NCI-H2196 treated with DMSO at 0.1 percent for 48 hours (cell line): ENCODE measurements at regions not wholly inside any gene's neighbourhood (a gene's known extent, or its start where the extent isn't known, plus 50 kb on each side); places are given as distances from the start of the nearest gene placed in this dataset.
"Not testable (repeated sequence)": the region's sequence is repeated elsewhere in the genome, so short reads cannot be mapped to it uniquely, and the experiment has no call there.

Experiments used
- DNase-seq: peaks from one replicate; lab custom pipeline; 2025; ENCODE audit not compliant: unreplicated experiment; lab: John Stamatoyannopoulos, UW

DNA sequence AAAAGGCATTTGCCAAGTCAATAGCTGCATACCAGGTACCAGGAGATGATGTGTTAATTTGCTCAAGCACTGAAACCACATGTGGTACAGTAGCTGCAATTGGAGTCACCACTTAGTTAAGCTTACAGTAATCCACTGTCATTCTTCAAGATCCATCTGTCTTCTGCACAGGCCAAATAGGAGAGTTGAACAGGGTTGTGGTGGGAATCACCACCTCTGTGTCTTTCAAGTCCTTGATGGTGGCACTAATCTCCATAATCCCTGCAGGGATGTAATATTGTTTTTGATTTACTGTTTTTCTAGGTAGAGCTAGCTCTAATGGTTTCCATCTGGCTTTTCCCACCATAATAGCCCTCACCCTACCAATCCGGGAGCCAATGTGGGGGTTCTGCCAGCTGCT lies 91.9 kb downstream of the FCRL5 start:
- DNase-seq: no peak

DNA sequence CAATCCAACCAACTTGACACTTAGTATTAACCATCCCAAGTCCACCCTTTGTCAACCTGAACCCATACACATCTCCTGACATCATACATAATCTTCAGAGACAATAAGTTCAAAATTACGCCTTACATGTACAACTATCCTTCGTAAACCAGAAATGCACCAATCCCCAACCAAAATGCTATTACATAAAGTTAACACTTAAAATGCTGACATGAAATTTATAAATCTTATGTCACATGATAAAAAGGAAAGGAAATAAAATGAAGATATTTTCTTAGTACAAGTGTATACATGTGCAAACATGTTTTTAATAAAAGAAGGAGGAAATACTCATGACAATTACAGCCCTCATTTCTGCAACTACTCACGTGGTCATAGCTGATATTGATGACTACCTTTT lies 95.0 kb downstream of the FCRL5 start:
- DNase-seq: no peak

DNA sequence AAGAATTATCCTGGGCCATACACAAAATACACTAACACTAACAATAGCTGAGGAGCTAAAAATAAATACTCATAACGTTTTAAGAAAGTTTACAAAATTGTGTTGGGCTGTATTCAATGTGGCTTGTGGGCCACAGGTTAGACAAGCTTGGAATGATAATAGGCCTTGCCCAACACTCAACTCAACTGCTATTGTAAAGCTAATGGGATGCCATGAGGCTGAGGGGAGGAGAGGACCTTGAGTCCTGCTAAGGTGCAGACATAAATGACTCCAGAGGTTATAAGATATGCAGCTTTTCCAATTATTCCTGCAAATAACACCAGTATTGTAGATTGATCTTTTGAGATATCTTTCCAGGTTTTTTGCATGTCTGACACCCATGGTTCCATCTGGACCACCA lies 97.0 kb downstream of the FCRL5 start:
- DNase-seq: no peak

DNA sequence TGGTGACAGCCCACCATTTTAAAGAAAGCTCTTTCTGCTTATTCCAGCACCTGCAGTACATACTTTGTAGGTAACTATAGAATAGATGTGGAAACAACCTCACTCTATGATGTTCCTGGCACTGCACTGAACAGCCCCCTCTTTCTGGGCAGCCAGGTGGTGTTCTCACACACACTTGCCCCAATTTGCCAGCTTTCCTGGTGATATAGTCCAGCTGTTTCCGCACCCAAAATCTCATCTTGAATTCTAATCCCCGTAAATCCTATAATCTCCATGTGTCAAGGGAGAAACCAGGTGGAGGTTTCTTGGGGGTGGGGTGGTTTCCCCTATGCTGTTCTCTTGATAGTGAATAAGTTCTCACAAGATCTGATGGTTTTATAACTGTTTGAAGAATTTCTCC lies 102.2 kb downstream of the FCRL5 start:
- DNase-seq: no peak

DNA sequence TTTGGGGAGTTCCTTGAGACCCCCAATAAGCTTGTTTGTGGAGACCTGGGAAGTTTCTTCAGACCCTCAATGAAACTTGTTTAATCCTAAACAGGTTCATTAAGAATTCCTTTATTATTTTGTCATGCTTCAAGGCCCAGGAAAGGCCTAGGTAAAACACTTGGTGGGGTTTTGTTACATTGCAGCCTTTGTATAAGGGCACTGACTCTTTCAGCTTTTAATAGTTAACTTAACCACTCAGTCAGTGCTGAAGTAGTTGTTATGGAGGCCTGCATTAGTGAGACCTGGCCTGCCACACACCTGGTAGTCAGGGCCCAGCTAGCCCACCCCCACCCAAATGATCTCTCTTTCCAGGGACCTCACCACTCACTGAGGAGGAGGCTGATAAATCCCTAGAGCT lies 103.7 kb downstream of the FCRL5 start:
- DNase-seq: no peak

DNA sequence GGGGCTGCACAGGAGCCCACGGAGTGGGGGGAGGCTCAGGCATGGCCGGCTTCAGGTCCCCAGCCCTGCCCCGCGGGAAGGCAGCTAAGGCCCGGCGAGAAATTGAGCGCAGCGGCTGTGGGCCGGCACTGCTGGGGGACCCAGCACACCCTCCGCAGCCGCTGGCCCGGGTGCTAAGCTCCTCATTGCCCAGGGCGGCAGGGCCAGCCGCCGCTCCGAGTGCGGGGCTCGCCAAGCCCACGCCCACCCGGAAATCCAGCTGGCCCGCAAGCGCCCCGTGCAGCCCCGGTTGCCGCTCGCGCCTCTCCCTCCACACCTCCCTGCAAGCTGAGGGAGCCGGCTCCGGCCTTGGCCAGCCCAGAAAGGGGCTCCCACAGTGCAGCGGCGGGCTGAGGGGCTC lies 106.0 kb downstream of the FCRL5 start:
- DNase-seq: not testable (repeated sequence)

DNA sequence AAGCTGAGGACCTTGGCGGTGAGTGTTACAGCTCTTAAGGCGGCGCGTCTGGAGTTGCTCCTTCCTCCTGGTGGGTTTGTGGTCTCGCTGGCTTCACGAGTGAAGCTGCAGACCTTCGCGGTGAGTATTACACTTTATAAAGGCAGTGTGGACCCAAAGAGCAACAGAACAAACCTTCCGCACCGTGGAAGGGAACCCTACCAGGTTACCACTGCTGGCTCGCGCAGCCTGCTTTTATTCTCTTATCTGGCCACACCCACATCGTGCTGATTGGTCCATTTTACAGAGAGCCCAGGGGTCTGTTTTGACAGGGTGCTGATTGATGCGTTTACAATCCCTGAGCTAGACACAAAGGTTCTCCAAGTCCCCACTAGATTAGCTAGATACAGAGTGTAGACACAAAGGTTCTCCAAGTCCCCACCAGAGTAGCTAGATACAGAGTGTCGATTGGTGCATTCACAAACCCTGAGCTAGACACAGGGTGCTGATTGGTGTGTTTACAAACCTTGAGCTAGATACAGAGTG lies 106.6 kb downstream of the FCRL5 start:
- DNase-seq: not testable (repeated sequence)

DNA sequence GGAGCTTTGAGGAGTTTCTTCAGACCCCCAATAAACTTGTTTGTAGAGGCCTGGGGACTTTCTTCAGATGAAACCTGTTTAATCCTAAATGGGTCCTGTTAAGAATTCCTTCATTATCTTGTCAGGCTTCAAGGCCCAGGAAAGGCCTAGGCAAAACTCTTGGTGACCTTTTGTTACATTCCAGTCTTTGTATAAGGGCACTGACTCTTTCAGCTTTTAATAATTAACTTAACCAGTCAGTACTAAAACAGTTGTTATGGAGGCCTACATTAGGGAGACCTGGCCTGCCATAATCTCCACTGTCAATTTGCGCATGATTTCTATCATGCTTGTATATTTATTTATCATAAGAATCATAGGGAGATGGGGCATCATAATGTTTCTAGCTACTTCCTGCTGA lies 110.2 kb downstream of the FCRL5 start:
- DNase-seq: no peak

DNA sequence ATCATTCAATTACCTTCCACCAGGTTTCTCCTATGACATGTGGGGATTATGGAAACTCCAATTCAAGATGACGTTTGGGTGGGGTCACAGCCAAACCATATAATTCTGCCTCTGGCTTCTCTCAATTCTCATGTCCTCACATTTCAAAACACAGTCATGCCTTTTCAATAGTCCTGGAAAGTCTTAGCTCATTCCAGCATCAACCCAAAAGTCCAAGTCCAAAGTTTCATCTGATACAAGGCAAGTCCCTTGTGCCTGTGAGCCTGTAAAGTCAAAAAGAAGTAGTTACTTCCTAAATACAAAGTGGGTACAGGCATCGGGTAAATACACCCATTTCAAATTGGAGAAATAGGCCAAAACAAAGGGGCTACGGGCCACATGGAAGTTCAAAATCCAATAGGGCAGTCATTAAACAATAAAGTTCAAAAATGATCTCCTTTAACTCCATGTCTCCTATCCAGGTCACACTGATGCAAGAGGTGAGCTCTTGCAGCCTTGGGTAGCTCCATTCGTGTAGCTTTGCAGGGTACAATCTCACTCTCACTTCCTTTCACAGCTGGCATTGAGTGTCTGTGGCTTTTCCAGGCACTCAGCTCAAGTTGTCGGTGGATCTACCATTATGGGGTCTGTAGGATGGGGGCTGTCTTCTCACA lies 112.9 kb downstream of the FCRL5 start:
- no peak for DNase-seq

DNA sequence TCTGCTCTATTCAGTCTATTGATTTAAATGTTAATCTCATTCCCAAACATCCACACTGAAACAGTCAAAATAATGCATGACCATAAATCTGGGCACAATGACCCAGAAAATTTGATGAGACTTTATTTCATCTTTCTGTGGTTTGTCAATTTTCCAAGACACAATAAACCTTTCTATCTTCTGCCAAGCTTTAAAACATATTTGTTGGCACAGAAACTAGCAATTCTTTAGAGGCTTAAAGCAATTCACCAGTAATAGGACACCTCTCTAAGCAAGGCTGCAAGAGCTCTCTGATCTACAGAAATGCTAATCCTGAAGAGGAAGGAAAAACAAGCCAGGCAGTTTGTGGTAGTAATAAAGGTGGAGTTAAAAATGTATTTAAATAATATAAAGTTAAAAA lies 113.7 kb downstream of the FCRL5 start:
- DNase-seq: no peak

DNA sequence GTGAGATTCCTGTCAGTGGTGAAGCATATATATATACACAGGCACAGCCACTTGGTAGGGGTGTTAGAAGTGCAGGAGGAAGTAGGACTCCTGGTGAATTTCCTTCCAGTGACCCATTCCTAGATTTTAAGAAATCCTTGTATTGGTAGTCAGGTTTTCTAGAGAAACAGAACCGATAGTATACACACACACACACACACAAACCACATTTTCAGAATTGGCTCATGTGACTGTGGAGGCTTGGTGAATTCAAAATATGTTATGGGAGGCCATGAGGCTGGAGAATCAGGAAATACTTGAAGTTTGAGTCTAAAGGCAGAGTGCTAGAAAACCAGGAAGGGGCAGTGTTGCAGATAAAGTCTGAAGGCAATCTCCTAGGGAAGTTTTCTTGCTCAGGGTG lies 114.2 kb downstream of the FCRL5 start:
- DNase-seq: no peak

DNA sequence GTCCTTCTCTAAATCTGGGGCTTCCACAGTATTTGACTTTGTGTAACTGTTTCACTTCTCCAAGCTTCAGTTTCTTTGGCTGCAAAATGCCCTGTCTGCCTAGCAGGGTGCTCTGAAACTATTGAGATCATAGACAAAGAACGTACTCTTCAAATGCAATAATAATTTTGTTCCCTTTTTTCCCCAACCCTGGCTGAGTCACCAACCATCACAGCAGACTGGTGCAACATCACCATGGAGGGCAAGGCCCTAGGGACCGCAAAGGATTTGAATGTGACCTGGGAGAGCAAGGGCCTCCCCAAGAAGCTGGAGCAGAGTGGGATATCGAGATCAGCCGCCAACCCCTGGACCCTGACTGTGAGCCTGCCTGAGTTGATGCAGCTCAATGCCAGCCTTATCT lies 115.0 kb downstream of the FCRL5 start:
- no peak for DNase-seq

DNA sequence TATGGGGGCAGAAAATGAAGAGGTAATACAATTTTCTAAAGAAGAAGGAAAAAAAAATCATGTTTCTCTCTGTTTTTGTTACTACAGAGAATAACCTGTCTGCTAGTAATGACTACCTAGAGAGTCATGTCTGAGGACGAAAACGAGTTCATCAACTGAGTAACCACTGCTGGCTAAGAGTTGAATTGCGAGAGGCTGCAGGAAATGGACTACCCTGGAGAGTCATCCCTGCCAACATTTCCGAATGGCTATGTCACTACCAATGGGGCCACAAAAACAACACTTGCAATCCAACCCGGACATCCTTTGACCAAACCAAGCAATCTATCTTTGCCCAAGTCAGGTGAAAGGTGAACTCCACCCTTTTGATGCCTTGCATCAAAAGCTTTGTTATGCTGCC lies 120.6 kb downstream of the FCRL5 start:
- DNase-seq: no peak

DNA sequence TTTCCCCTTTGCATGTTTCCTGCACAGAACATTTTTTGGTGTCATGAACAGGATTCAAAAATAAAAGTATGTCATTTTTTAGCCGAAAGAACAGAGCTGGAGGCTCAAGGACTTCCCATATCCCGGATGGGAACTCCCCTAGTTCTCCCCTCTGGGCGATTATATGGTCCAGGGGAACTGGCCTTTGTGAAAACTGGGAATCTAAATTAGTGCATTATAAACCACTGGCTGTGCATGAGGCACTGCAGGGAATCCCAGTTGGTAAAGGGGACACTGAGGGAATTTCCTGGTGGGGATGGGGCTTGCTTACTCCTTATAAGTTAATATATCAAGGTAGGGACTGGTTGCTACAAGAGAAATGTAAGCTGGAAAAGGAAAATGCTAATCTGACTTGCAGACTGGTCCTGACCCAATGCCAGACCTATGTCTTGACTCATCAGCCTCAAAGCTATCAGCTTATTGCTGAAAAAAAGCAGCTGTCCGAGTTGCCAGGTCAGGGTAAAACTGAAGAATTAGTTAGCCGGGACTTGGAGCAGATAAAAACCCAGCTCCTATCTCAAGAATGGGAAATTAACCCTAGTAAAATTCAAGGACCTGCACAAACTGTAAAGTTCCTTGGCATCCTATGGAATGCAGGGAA lies 122.6 kb downstream of the FCRL5 start:
- no peak for DNase-seq

DNA sequence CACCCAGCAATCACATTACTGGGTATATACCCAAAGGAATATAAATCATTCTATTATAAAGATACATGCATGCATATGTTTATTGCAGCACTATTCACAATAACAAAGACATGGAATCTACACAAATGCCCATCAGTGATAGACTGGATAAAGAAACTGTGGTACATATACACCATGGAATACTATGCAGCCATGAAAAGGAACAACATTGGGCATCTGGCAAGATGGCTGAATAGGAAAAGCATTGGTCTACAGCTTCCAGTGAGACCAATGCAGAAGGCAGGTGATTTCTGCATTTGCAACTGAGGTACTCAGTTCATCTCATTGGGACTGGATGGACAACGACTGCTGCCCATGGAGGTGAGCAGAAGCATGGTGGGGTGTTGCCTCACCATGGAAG lies 128.6 kb downstream of the FCRL5 start:
- not testable (repeated sequence) for DNase-seq

DNA sequence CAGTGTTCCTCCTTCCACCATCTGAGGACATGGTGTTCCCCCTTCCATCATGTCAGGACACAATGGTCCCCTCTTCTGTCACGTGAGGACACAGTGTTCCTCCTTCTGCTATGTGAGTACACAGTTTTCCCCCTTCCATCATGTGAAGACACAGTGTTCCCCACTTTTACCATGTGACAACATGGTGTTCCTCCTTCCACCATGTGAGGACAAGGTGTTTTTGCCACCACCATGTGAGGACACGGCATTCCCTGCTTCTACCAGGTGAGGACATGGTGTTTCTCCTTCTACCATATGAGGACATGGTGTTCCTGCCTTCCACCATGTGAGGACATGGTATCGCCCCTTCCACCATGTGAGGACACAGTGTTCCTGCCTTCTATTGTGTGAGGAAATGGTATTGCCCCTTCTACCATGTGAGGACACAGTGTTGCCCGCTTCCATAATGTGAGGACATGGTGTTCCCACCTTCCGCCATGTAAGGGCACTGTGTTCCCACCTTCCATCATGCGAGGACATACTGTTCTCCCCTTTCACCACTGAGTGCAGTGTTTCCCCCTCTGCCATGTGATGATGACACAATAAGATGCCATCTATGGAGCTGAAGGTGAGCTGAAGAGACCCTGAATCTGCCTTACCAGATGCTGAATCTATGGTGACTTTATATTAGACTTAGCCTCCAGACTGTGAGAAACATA lies 132.3 kb downstream of the FCRL5 start:
- no peak for DNase-seq

DNA sequence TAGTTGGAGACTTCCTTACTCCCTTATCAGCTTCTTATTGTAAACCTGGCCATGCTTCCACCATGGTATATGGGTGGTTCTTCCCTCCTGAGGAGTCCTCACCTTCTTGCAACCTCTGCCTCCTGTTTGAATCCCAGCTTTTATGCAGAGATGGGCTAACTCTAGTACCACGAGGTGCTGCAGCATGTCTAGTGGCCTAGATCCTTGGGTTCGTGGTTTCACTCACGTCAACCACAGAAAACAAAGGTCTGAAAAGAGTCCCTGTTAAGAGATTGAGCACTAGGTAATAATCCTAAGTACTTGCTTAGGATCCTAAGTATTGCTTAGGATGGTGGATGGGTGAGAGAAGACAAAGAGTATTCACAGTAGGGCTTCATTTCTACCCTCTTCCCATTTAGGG lies 133.7 kb downstream of the FCRL5 start:
- no peak for DNase-seq

DNA sequence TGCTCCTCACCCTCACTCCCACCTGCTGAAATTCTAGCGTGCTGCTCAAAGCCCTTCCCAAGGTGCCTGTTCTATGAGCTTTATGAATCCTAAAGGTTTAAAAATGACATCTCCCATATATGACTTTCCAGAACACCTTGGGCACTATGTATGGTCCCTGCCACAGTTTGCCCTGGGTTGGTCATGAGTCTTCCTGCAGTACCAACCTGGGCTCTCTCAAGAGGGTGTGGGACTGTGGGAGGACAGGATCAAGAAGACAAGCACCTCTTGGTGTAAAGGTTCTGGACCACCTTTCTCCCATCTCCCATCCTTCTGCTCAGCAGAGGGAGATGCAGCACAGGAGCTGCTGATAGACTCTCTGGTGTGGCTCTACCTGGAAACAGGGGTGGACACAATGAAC lies 134.1 kb downstream of the FCRL5 start:
- DNase-seq: no peak

DNA sequence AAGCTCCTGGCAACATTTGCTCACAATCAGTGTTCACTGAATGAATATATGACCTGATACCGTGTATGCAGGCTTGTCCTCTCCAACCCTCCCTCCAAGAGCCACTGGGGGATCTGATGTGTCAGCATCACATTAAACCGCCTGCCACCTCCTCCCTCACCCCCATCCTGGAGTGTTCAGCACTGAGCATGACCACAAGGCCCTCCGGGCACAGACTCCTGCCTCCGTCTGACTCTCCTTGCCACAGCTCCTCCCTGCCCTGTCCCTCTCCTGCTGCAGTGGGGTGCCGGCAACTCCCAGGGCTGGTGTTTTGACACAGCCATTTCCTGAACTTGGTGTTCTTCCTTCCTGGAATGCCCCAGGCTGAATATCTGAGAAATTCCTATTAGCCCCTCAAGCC lies 136.7 kb downstream of the FCRL5 start:
- no peak for DNase-seq

DNA sequence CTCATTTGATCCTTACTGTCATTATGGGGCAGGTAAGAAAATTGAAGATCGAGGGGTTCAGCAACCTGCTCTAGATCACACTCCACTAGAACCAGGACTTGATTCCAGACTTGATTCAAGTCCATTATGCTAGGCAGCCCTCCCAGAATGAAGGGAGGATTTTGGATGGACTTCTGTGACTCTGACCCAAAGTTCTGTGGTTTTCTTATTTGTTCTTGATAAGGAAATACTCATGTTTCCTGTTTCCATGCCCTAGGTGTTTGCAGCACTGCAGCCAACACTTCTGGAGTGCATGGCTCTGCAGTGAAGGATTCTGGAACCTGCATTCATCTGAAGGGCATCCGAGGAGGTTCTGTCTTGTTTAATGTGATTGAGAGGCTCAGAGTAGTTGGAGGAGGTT lies 140.0 kb downstream of the FCRL5 start:
- no peak for DNase-seq

DNA sequence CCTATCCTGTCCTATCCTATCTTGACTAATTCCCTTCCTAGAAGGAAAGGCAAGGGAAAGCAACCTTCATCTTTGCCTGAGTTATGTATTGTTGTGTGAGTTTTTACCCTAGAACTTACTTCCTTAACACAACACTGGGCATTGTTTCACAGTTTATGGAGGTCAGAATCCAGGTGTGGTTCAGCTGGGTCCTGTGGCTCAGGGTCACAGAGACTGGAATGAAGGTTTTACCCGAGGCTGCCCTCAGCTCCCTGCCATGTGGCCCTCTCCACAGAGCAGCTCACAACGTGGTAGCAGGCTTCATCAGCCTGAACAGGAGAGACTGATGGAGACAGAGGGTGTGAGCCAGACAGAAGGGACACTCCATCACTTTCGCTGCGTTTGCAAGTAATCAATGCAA lies 140.5 kb downstream of the FCRL5 start:
- no peak for DNase-seq

DNA sequence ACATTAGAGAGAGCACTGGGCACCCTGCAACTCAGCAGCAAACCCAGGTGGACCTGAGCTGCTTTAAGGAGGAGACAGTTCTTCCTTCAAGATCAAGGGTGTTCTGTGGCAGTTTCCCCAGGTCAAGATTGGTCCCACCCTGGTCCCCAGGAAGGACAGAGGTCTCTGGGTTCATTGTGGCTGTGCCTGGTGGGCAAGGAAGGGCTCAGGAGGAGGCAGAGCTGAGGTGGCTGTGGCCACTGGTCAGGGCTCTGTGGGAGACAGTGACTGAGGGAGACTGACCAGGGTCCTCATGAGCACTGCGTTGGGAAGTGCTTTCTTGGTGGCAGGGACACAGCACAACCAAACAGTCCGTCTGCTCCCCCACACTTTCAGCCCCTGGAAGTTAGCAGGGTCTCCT lies 141.3 kb downstream of the FCRL5 start:
- DNase-seq: no peak
